ENCODE measurements at regions not wholly inside any gene's neighbourhood (a gene's known extent, or its start where the extent isn't known, plus 50 kb on each side); places are given as distances from the start of the nearest gene placed in this dataset.

- no peak for DNase-seq
- no peak overlapping the region for H3K27ac ChIP-seq
- H3K4me1 ChIP-seq = no peaks in the 10 kb centered on the region
- TF ChIP-seq, protein P1, sequence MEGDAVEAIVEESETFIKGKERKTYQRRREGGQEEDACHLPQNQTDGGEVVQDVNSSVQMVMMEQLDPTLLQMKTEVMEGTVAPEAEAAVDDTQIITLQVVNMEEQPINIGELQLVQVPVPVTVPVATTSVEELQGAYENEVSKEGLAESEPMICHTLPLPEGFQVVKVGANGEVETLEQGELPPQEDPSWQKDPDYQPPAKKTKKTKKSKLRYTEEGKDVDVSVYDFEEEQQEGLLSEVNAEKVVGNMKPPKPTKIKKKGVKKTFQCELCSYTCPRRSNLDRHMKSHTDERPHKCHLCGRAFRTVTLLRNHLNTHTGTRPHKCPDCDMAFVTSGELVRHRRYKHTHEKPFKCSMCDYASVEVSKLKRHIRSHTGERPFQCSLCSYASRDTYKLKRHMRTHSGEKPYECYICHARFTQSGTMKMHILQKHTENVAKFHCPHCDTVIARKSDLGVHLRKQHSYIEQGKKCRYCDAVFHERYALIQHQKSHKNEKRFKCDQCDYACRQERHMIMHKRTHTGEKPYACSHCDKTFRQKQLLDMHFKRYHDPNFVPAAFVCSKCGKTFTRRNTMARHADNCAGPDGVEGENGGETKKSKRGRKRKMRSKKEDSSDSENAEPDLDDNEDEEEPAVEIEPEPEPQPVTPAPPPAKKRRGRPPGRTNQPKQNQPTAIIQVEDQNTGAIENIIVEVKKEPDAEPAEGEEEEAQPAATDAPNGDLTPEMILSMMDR (IDR thresholded peaks at IDR 0.05) = no peak
- no peak for TF ChIP-seq POLR2AphosphoS5 (IDR thresholded peaks at IDR 0.05)
- no peak for TF ChIP-seq EP300 (IDR thresholded peaks at IDR 0.05; ENCODE audit: low read depth)
- TF ChIP-seq POLR2A (IDR thresholded peaks at IDR 0.05) = no peak
- H3K9me3 ChIP-seq = no peaks in the 10 kb centered on the region
- H3K4me3 ChIP-seq = no peak overlapping the region
- no peaks in the 10 kb centered on the region for H3K36me3 ChIP-seq
- H3K27me3 ChIP-seq = no peaks in the 10 kb centered on the region
- intact Hi-C loops (cut with DNase I; ENCODE audit: low total_unique reads) (no loop called here), in situ Hi-C loops (cut with MboI; ENCODE audit: low pct_ligation_motif_present in 1 of 4, low pct_unique_long_range_greater_than_20kb in 1 of 4, low sequenced_read_pairs in 3 of 4) (no loop called here)
These were observed 181.2 kb downstream of the CHD9NB start for GRCh38 chr16:52871481-52871880.

- 37% methylated on average over 1 of the region's 1 CpG; no CpG with 5 or more reads in 1 of the 2 donors for WGBS, 2 donors (ENCODE audit: low coverage in 1 of 2)
- DNase-seq = no peak
- H3K4me1 ChIP-seq = no peaks in the 10 kb centered on the region
- no peaks in the 10 kb centered on the region for H3K36me3 ChIP-seq
- in situ Hi-C loops (cut with MboI; ENCODE audit: low pct_ligation_motif_present in 1 of 4, low pct_unique_long_range_greater_than_20kb in 1 of 4, low sequenced_read_pairs in 3 of 4) (loop anchor here in 1 of 4 donors (10.0 kb wide), 1 partner anchor 684 kb away; no protein-coding TSS in a partner anchor), intact Hi-C loops (cut with DNase I; ENCODE audit: low total_unique reads) (no loop called here)
- TF ChIP-seq, protein P1 (IDR thresholded peaks at IDR 0.05) = no peak
- no peak for TF ChIP-seq EP300 (IDR thresholded peaks at IDR 0.05; ENCODE audit: low read depth)
- no peak for TF ChIP-seq POLR2AphosphoS5 (IDR thresholded peaks at IDR 0.05)
- no peak for TF ChIP-seq POLR2A (IDR thresholded peaks at IDR 0.05)
- H3K27me3 ChIP-seq = no peaks in the 10 kb centered on the region
- no peak overlapping the region for H3K4me3 ChIP-seq
- H3K27ac ChIP-seq = no peak overlapping the region
- no peaks in the 10 kb centered on the region for H3K9me3 ChIP-seq
These were observed 183.5 kb downstream of the CHD9NB start for GRCh38 chr16:52869243-52869642.

DNA sequence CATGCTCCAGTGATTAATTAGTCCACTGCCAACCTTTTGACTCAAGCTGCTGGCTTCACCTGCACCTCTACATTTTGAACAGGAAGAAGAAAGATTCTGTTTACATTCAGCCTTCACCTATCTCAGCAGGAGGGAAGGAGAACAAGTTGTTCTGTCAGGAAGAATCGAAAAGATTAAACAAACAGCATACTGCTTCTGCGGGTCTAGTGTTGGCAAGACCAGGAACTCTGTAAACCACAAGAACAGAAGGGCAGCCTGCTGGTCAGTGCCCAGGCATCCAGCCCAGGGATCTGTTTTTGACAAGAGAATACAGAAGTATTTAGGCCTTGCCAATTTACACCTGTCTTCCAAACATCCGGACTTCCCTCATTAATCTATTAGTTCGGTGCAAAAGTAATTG is 189.7 kb downstream of the CHD9NB start:
- no peak overlapping the region for H3K27ac ChIP-seq
- in situ Hi-C loops (cut with MboI; ENCODE audit: low pct_ligation_motif_present in 1 of 4, low pct_unique_long_range_greater_than_20kb in 1 of 4, low sequenced_read_pairs in 3 of 4) (loop anchor here in 1 of 4 donors (10.0 kb wide), 1 partner anchor 678 kb away; no protein-coding TSS in a partner anchor), intact Hi-C loops (cut with DNase I; ENCODE audit: low total_unique reads) (no loop called here)
- no peaks in the 10 kb centered on the region for H3K4me1 ChIP-seq
- H3K9me3 ChIP-seq = no peaks in the 10 kb centered on the region
- H3K4me3 ChIP-seq = no peak overlapping the region
- no peak for DNase-seq
- no peaks in the 10 kb centered on the region for H3K36me3 ChIP-seq
- H3K27me3 ChIP-seq = no peaks in the 10 kb centered on the region
- TF ChIP-seq, protein P1 (IDR thresholded peaks at IDR 0.05) = no peak
- no peak for TF ChIP-seq POLR2AphosphoS5 (IDR thresholded peaks at IDR 0.05)
- TF ChIP-seq POLR2A (IDR thresholded peaks at IDR 0.05) = no peak
- TF ChIP-seq EP300 (IDR thresholded peaks at IDR 0.05; ENCODE audit: low read depth) = no peak
- WGBS, 2 donors (ENCODE audit: low coverage in 1 of 2) = 65 to 76% methylated on average over 3 to 4 of the region's 4 CpGs

DNA sequence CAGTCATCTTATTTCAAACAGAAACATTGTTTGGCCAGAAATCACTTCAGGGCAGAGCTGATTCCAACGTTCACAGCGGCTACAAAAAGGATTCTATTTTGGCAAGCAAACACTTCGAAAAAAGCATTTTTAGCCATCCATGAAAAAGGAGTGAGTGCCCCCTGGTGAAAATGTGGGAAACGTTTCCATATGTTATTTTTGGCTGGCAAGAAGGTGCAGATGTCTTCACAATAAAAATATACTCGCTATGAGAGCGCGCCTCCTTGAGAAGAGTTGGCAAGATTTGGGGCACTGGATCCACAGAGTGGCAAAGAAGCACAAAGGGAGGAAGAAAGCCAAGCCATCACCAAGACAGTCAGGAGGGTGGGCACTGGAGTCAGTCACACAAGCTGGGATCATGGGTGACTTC is 191.1 kb downstream of the CHD9NB start:
- TF ChIP-seq POLR2AphosphoS5 (IDR thresholded peaks at IDR 0.05) (no peak), POLR2A (IDR thresholded peaks at IDR 0.05) (no peak), EP300 (IDR thresholded peaks at IDR 0.05; ENCODE audit: low read depth) (no peak)
- TF ChIP-seq, protein P1 (IDR thresholded peaks at IDR 0.05) = peak; percentile 24 to 57 (median 37)
- no peaks in the 10 kb centered on the region for H3K9me3 ChIP-seq
- intact Hi-C loops (cut with DNase I; ENCODE audit: low total_unique reads) (no loop called here), in situ Hi-C loops (cut with MboI; ENCODE audit: low pct_ligation_motif_present in 1 of 4, low pct_unique_long_range_greater_than_20kb in 1 of 4, low sequenced_read_pairs in 3 of 4) (loop anchor here in 1 of 4 donors (10.0 kb wide), 1 partner anchor 677 kb away; no protein-coding TSS in a partner anchor)
- H3K36me3 ChIP-seq = no peaks in the 10 kb centered on the region
- no peak overlapping the region for H3K4me3 ChIP-seq
- WGBS, 2 donors (ENCODE audit: low coverage in 1 of 2) = 22 to 30% methylated on average over 3 to 7 of the region's 7 CpGs
- H3K27ac ChIP-seq = no peak overlapping the region
- peak; percentile 22 for DNase-seq
- H3K4me1 ChIP-seq = no peaks in the 10 kb centered on the region
- H3K27me3 ChIP-seq = no peaks in the 10 kb centered on the region

Measured in transverse colon (tissue), 4 donors.